OCI-LY1 (cell line): ENCODE measurements at regions not wholly inside any gene's neighbourhood (a gene's known extent, or its start where the extent isn't known, plus 50 kb on each side); places are given as distances from the start of the nearest gene placed in this dataset.

Experiments
- H2AFZ ChIP-seq: fragments of 200-600 bp; sonication (generic), shearing (Covaris generic); 2 replicates; pipeline ENCODE4 v1.6.0; 2014; ENCODE audit warnings: antibody characterized with exemption, mild to moderate bottlenecking, low read length
- H3F3A ChIP-seq: fragments of 200-600 bp; sonication (generic), shearing (Covaris generic); 2 replicates; pipeline ENCODE4 v1.6.0; 2014; ENCODE audit warnings: mild to moderate bottlenecking, antibody characterized with exemption, low read length, moderate library complexity; ENCODE audit not compliant: insufficient read depth
- H3K27ac ChIP-seq: fragments of 200-600 bp; sonication (generic); 2 replicates; pipeline ENCODE4 v1.5.1; 2014; ENCODE audit warnings: low read length, mixed run types, mild to moderate bottlenecking, low read depth; ENCODE audit not compliant: poor library complexity, severe bottlenecking
- H3K27me3 ChIP-seq: fragments of 200-600 bp; sonication (generic); 2 replicates; pipeline ENCODE4 v1.6.0; 2014; ENCODE audit warnings: antibody characterized with exemption, mild to moderate bottlenecking, low read length, moderate library complexity; ENCODE audit not compliant: insufficient read depth
- H3K36me3 ChIP-seq: fragments of 200-600 bp; sonication (generic); 2 replicates; pipeline ENCODE4 v1.6.1; 2014; ENCODE audit warnings: mild to moderate bottlenecking, antibody characterized with exemption, low read length, moderate library complexity, mixed read lengths; ENCODE audit not compliant: insufficient read depth
- H3K4me1 ChIP-seq: fragments of 200-600 bp; sonication (generic); 2 replicates; pipeline ENCODE4 v1.5.1; 2014; ENCODE audit warnings: mild to moderate bottlenecking, low read length, moderate library complexity; ENCODE audit not compliant: insufficient read depth, severe bottlenecking
- H3K4me2 ChIP-seq: fragments of 200-600 bp; sonication (generic), shearing (Covaris generic); 2 replicates; pipeline ENCODE4 v1.6.1; 2014; ENCODE audit warnings: low read length
- H3K4me3 ChIP-seq: fragments of 200-600 bp; sonication (generic); 2 replicates; pipeline ENCODE4 v1.5.1; 2014; ENCODE audit warnings: low read length, low read depth, mild to moderate bottlenecking, mixed read lengths; ENCODE audit not compliant: poor library complexity, severe bottlenecking
- H3K79me2 ChIP-seq: fragments of 200-600 bp; shearing (Covaris generic); 2 replicates; pipeline ENCODE4 v1.6.1; 2016; ENCODE audit warnings: mixed run types, low read length, mixed read lengths; ENCODE audit not compliant: insufficient read depth
- H3K9ac ChIP-seq: fragments of 200-600 bp; sonication (generic), shearing (Covaris generic); 2 replicates; pipeline ENCODE4 v1.6.1; 2014; ENCODE audit warnings: mild to moderate bottlenecking, low read length, mixed read lengths
- H3K9me2 ChIP-seq: fragments of 200-600 bp; sonication (generic), shearing (Covaris generic); 2 replicates; pipeline ENCODE4 v1.6.1; 2014; ENCODE audit warnings: low read depth, mild to moderate bottlenecking, low read length, mixed read lengths
- H3K9me3 ChIP-seq: fragments of 200-600 bp; shearing (Covaris generic); 2 replicates; pipeline ENCODE4 v1.6.1; 2014; ENCODE audit warnings: low read length, mixed read lengths
- H4K20me1 ChIP-seq: fragments of 200-600 bp; sonication (generic), shearing (Covaris generic); 2 replicates; pipeline ENCODE4 v1.6.0; 2016; ENCODE audit warnings: mild to moderate bottlenecking, low read length; ENCODE audit not compliant: insufficient read depth
- EZH2 ChIP-seq: fragments of 200-600 bp; sonication (generic), shearing (Covaris generic); IDR thresholded peaks from 2 replicates; pipeline ENCODE4 v1.8.0; 2017; ENCODE audit warnings: borderline replicate concordance, mixed run types, mild to moderate bottlenecking, antibody characterized with exemption, low read length, moderate library complexity, mixed read lengths
- TF ChIP-seq, protein P1 (sequence below): fragments of 200-600 bp; sonication (generic), shearing (Covaris generic); IDR thresholded peaks from 2 replicates; pipeline ENCODE4 v1.5.1; 2017; ENCODE audit warnings: mild to moderate bottlenecking, antibody characterized with exemption, low read length, moderate library complexity, mixed read lengths

DNA sequence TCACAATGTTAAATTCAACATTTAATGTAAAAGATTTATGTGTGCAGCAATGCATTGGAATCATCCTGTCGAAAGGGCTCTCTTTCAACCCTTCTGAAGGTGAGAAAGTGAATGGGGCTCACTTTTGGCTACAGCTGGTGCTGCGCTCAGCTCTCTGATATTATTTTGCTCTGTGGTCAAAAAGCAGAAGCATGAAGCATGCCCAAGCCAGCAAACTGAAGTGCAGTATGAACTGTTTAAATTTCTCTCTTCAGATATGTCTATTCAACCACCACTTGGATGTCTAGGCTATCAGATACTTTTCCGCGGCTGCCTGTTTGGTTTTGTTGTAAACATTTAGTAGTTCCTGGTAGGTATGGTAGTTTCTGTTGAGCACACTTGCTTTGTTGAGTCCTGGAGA lies 216.9 kb upstream of the TMPRSS15 start:
- Histone ChIP-seq H3K4me1 (no peaks in the 10 kb centered on the region), H4K20me1 (no peaks in the 10 kb centered on the region), H3K4me2 (no peak overlapping the region), H3K27me3 (no peaks in the 10 kb centered on the region), H3K4me3 (no peak overlapping the region), H3K36me3 (no peaks in the 10 kb centered on the region), H3K9me3 (no peaks in the 10 kb centered on the region), H3K9me2 (no peaks in the 10 kb centered on the region), H3K9ac (no peak overlapping the region), H3K27ac (no peak overlapping the region), H3K79me2 (no peaks in the 10 kb centered on the region), H3F3A (no peaks in the 10 kb centered on the region), H2AFZ (no peak overlapping the region)
- TF ChIP-seq, protein P1, sequence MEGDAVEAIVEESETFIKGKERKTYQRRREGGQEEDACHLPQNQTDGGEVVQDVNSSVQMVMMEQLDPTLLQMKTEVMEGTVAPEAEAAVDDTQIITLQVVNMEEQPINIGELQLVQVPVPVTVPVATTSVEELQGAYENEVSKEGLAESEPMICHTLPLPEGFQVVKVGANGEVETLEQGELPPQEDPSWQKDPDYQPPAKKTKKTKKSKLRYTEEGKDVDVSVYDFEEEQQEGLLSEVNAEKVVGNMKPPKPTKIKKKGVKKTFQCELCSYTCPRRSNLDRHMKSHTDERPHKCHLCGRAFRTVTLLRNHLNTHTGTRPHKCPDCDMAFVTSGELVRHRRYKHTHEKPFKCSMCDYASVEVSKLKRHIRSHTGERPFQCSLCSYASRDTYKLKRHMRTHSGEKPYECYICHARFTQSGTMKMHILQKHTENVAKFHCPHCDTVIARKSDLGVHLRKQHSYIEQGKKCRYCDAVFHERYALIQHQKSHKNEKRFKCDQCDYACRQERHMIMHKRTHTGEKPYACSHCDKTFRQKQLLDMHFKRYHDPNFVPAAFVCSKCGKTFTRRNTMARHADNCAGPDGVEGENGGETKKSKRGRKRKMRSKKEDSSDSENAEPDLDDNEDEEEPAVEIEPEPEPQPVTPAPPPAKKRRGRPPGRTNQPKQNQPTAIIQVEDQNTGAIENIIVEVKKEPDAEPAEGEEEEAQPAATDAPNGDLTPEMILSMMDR, result no peak
- no peak for TF ChIP-seq EZH2

DNA sequence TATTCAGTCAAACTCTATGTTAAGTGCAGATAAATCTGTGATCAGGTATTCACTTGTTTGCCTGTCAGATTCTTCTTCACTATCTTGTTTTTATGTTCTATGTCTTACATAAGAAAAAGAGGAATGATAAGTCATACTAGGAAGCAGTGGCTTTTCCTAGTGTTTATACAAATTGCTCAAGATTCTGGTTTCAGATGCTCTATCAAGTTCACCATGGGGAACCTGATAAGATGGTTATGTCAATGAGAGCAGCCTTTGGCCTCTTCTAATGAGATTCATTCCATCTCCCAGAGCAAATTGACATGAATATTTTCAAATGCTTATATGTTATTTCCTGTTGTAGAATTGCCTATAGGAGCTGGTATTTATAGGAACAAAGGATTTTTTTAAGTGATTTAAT lies 218.8 kb upstream of the TMPRSS15 start:
- H3K9me2 ChIP-seq, result no peaks in the 10 kb centered on the region
- no peak overlapping the region for H3K4me3 ChIP-seq
- H3K79me2 ChIP-seq, result no peaks in the 10 kb centered on the region
- no peaks in the 10 kb centered on the region for H3K27me3 ChIP-seq
- H3K4me1 ChIP-seq, result no peaks in the 10 kb centered on the region
- no peaks in the 10 kb centered on the region for H3K36me3 ChIP-seq
- no peaks in the 10 kb centered on the region for H3F3A ChIP-seq
- no peak for TF ChIP-seq EZH2
- TF ChIP-seq, protein P1, result no peak
- H3K4me2 ChIP-seq, result no peak overlapping the region
- no peak overlapping the region for H2AFZ ChIP-seq
- H3K27ac ChIP-seq, result no peak overlapping the region
- H3K9ac ChIP-seq, result no peak overlapping the region
- H4K20me1 ChIP-seq, result no peaks in the 10 kb centered on the region
- H3K9me3 ChIP-seq, result no peaks in the 10 kb centered on the region

DNA sequence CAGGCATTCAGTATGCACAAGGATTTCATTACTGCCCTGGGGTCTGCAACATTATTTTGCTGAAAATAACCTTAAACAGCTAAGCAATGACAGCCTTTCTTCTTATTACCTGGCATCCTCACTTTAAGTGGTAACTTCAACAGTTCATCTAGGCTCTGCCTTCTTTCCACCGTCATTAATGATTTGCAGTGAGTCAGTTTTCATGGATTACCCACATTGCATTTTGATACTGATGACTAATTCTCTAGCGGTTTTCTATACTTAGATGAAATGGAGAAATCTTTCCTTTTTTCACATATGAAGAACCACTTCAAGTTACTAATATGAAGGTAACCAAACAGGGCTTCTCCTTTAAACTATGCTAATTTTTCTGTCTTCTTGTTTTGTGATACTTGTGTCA lies 226.9 kb upstream of the TMPRSS15 start:
- Histone ChIP-seq H3K9me3 (no peaks in the 10 kb centered on the region), H3K36me3 (no peaks in the 10 kb centered on the region), H3F3A (no peaks in the 10 kb centered on the region), H3K4me2 (no peak overlapping the region), H3K4me1 (no peaks in the 10 kb centered on the region), H3K27me3 (no peaks in the 10 kb centered on the region), H4K20me1 (no peaks in the 10 kb centered on the region), H3K79me2 (no peaks in the 10 kb centered on the region), H2AFZ (no peak overlapping the region), H3K4me3 (no peak overlapping the region), H3K27ac (no peak overlapping the region), H3K9me2 (no peaks in the 10 kb centered on the region), H3K9ac (no peak overlapping the region)
- no peak for TF ChIP-seq EZH2
- TF ChIP-seq, protein P1, result no peak
